ENCODE measurements at regions not wholly inside any gene's neighbourhood (a gene's known extent, or its start where the extent isn't known, plus 50 kb on each side); places are given as distances from the start of the nearest gene placed in this dataset.
A peak's percentile ranks its signal among the peaks of the same experiment; 100 is the strongest.

DNA sequence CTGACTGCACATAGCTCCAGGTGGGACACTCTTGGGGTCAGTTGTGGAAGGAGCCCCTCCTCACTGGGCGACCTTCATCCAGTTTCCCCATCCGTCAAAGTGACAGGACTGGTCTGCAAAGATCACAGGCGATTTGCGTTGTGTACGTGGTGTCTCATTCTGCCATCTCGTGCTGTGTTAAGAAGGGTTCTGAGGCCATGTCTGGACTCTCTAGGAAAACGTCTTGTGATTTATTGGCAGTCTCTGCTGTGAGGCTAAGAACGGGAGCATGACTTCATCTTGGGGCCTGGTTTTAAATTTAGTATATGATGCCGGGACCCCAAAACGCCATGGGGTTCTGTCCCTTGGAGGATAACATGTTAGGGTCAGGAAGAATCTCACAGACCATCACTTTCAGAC, 65.2 kb upstream of the CIBAR2 start (continued):
- TF ChIP-seq ZNF121 (CRISPR knock-in tag; IDR thresholded peaks at IDR 0.05) (no peak), ZNF101 (CRISPR knock-in tag; IDR thresholded peaks at IDR 0.05; ENCODE audit: borderline replicate concordance, low read depth) (no peak)

DNA sequence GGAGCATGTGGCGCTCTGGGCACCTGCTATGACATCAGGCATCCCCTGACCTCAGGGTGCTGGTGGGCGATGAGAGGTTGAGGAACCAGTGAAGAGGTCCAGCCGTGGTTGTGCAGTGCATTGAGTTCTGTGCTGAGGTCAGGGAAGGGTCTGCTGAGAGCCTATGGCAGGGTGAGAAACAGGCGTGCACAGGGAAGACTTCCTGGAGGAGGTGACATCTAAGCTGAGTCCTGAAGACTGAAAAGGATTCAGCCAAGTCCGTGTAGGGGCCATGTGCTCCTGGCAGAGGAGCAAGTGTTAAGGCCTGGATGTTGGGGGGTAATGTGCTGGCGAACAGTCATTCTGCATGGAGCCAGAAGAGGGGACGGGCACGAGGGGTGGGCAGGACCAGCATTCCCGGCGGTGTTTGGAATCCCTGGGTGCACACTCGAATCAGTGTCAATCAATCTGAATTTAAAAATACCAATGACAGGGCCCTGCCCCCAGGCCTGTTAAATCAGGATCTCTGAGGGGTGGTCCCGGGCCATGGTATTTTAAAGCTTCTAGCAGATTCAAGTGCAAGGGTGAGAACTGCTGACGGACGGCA, 65.8 kb upstream of the CIBAR2 start:
- Histone ChIP-seq H3K27me3 (ENCODE audit: control insufficient read depth in 1 of 2, insufficient read depth in 2 of 2, low read length in 2 of 2) (no peaks in the 10 kb centered on the region), H2AFZ (ENCODE audit: low read length) (no peak overlapping the region), H3K27ac (ENCODE audit: extremely low read length, insufficient read depth, low read length) (no peak overlapping the region), H4K20me1 (ENCODE audit: insufficient read depth, low read length) (peaks cover 10% of the 10 kb centered on the region; the same call in 1 of the 2 replicates), H3K4me2 (ENCODE audit: low read depth, low read length) (no peak overlapping the region), H3K9ac (ENCODE audit: insufficient read depth, low read depth, low read length) (no peak overlapping the region), H3K9me3 (ENCODE audit: low read length) (no peaks in the 10 kb centered on the region), H3K79me2 (ENCODE audit: insufficient read depth, low read length) (peaks cover 8% of the 10 kb centered on the region), H3K36me3 (replicated peaks in 1 of 2; ENCODE audit: control insufficient read depth in 1 of 2, insufficient read depth in 2 of 2, low read length in 2 of 2) (no peaks in the 10 kb centered on the region; a peak in 1 of 5 replicates), H3K4me1 (ENCODE audit: insufficient read depth, low read length) (peaks cover 42% of the 10 kb centered on the region), H3K4me3 (replicated peaks in 1 of 3; ENCODE audit: insufficient read depth in 1 of 3, low read depth in 2 of 3, low read length in 3 of 3) (no peak overlapping the region)
- CTCF ChIA-PET (ENCODE audit: low intra/inter-chr PET ratio, low total read pairs): no interaction called here
- no TSS peak for BruUV-seq (replicated peaks)
- FAIRE-seq (no peak), DNase-seq (ENCODE audit: low spot score) (no peak), ATAC-seq (no peak)
- WGBS (ENCODE audit: low lambda C conversion rate): 84% methylated on average over 14 of the region's 14 CpGs
- TF ChIP-seq SUZ12 (IDR thresholded peaks at IDR 0.05; ENCODE audit: low read depth, low read length): no peak
- TF ChIP-seq, protein P1, sequence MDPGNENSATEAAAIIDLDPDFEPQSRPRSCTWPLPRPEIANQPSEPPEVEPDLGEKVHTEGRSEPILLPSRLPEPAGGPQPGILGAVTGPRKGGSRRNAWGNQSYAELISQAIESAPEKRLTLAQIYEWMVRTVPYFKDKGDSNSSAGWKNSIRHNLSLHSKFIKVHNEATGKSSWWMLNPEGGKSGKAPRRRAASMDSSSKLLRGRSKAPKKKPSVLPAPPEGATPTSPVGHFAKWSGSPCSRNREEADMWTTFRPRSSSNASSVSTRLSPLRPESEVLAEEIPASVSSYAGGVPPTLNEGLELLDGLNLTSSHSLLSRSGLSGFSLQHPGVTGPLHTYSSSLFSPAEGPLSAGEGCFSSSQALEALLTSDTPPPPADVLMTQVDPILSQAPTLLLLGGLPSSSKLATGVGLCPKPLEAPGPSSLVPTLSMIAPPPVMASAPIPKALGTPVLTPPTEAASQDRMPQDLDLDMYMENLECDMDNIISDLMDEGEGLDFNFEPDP (CRISPR knock-in tag; conservative IDR thresholded peaks at IDR 0.05): 0 out of 2 replicates have a peak, but pooled peaks have one; percentile 58
- in situ Hi-C loops (cut with HindIII; ENCODE audit: extremely low pct_ligation_motif_present, low pct_unique_long_range_greater_than_20kb) (no loop called here), intact Hi-C loops (cut with micrococcal nuclease; ENCODE audit: unreplicated experiment) (no loop called here)
- POLR2A ChIA-PET: no interaction called here

DNA sequence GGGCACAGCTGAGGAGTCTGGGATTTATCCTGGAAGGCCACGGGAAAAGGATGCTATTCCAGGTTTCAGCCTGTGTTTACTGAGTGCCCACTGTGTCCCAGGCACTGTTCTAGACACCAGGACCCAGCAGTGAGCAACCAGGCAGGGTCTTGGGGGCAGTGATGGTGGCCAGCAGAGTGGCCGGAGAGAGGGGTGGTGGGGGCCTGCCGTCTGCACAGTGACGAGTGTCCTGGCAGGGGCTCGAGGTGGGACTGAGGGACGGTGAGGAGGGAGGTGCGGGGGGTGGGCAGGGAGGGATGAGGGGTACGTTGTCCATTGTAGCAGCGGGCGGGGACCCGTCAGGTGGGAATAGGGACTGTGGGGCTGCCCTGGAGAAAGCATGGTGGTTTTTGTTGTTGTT, 66.3 kb upstream of the CIBAR2 start:
- no peaks in the 10 kb centered on the region for H3K9me3 ChIP-seq (ENCODE audit: low read length)
- intact Hi-C loops (cut with micrococcal nuclease; ENCODE audit: unreplicated experiment): no loop called here
- H3K27ac ChIP-seq (ENCODE audit: extremely low read length, insufficient read depth, low read length): no peak overlapping the region
- H3K9ac ChIP-seq (ENCODE audit: insufficient read depth, low read depth, low read length): no peak overlapping the region
- ATAC-seq (no peak), DNase-seq (ENCODE audit: low spot score) (no peak), FAIRE-seq (no peak)
- no peak overlapping the region for H3K4me2 ChIP-seq (ENCODE audit: low read depth, low read length)
- H3K27me3 ChIP-seq (ENCODE audit: control insufficient read depth in 1 of 2, insufficient read depth in 2 of 2, low read length in 2 of 2): no peaks in the 10 kb centered on the region
- peaks cover 10% of the 10 kb centered on the region; the same call in 1 of the 2 replicates for H4K20me1 ChIP-seq (ENCODE audit: insufficient read depth, low read length)
- in situ Hi-C loops (cut with HindIII; ENCODE audit: extremely low pct_ligation_motif_present, low pct_unique_long_range_greater_than_20kb): no loop called here
- H3K79me2 ChIP-seq (ENCODE audit: insufficient read depth, low read length): peaks cover 5% of the 10 kb centered on the region
- peaks cover 37% of the 10 kb centered on the region for H3K4me1 ChIP-seq (ENCODE audit: insufficient read depth, low read length)
- H3K4me3 ChIP-seq (replicated peaks in 1 of 3; ENCODE audit: insufficient read depth in 1 of 3, low read depth in 2 of 3, low read length in 3 of 3): no peak overlapping the region
- peaks cover 0 to 2% of the 10 kb centered on the region in 2 experiments; a peak in 1 of 5 replicates for H3K36me3 ChIP-seq (replicated peaks in 1 of 2; ENCODE audit: control insufficient read depth in 1 of 2, insufficient read depth in 2 of 2, low read length in 2 of 2)
- no peak overlapping the region for H2AFZ ChIP-seq (ENCODE audit: low read length)
- WGBS (ENCODE audit: low lambda C conversion rate): 91% methylated on average over 11 of the region's 11 CpGs
- no TSS peak for BruUV-seq (replicated peaks)
- ChIA-PET CTCF (ENCODE audit: low intra/inter-chr PET ratio, low total read pairs) (no interaction called here), POLR2A (no interaction called here)
- TF ChIP-seq ZNF83 (CRISPR knock-in tag; IDR thresholded peaks at IDR 0.05; ENCODE audit: borderline replicate concordance) (no peak), RCOR2 (CRISPR knock-in tag; IDR thresholded peaks at IDR 0.05) (no peak), POLR2AphosphoS2 (IDR thresholded peaks at IDR 0.05; ENCODE audit: low read depth, low read length) (no peak), ZNF598 (CRISPR knock-in tag; IDR thresholded peaks at IDR 0.05; ENCODE audit: borderline replicate concordance) (no peak), PHF5A (CRISPR knock-in tag; IDR thresholded peaks at IDR 0.05; ENCODE audit: low read depth, unreplicated experiment) (no peak), DPF2 (CRISPR knock-in tag; IDR thresholded peaks at IDR 0.05; ENCODE audit: borderline replicate concordance, low read depth) (no peak)
- TF ChIP-seq, protein P2, sequence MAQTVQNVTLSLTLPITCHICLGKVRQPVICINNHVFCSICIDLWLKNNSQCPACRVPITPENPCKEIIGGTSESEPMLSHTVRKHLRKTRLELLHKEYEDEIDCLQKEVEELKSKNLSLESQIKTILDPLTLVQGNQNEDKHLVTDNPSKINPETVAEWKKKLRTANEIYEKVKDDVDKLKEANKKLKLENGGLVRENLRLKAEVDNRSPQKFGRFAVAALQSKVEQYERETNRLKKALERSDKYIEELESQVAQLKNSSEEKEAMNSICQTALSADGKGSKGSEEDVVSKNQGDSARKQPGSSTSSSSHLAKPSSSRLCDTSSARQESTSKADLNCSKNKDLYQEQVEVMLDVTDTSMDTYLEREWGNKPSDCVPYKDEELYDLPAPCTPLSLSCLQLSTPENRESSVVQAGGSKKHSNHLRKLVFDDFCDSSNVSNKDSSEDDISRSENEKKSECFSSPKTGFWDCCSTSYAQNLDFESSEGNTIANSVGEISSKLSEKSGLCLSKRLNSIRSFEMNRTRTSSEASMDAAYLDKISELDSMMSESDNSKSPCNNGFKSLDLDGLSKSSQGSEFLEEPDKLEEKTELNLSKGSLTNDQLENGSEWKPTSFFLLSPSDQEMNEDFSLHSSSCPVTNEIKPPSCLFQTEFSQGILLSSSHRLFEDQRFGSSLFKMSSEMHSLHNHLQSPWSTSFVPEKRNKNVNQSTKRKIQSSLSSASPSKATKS (CRISPR knock-in tag; IDR thresholded peaks at IDR 0.05): no peak
- TF ChIP-seq, protein P3, sequence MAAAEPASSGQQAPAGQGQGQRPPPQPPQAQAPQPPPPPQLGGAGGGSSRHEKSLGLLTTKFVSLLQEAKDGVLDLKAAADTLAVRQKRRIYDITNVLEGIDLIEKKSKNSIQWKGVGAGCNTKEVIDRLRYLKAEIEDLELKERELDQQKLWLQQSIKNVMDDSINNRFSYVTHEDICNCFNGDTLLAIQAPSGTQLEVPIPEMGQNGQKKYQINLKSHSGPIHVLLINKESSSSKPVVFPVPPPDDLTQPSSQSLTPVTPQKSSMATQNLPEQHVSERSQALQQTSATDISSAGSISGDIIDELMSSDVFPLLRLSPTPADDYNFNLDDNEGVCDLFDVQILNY (CRISPR knock-in tag; conservative IDR thresholded peaks at IDR 0.05): no peak
